ENCODE measurements at regions not wholly inside any gene's neighbourhood (a gene's known extent, or its start where the extent isn't known, plus 50 kb on each side); places are given as distances from the start of the nearest gene placed in this dataset.

- Mint-ChIP-seq H3K27ac (no peak overlapping the region), H3K27me3 (no peaks in the 10 kb centered on the region)
Observed at GRCh38 chr18:6600667-6601167, 128.8 kb upstream of the ARHGAP28 start.

GRCh38 chr18:6601241-6601640, 128.3 kb upstream of the ARHGAP28 start:
- Mint-ChIP-seq H3K4me3 (no peak overlapping the region), H3K36me3 (no peaks in the 10 kb centered on the region), H3K4me1 (no peaks in the 10 kb centered on the region), H3K27me3 (no peaks in the 10 kb centered on the region), H3K27ac (no peak overlapping the region), H3K9me3 (peaks cover 4% of the 10 kb centered on the region)
- no peak for DNase-seq
- CTCF ChIA-PET: no interaction called here

More at GRCh38 chr18:6600667-6601167, 128.8 kb upstream of the ARHGAP28 start:
- no peak overlapping the region for H3K4me3 Mint-ChIP-seq
- DNase-seq: no peak
- no peaks in the 10 kb centered on the region for H3K4me1 Mint-ChIP-seq
- no peaks in the 10 kb centered on the region for H3K36me3 Mint-ChIP-seq
- CTCF ChIA-PET: no interaction called here
- peaks cover 4% of the 10 kb centered on the region for H3K9me3 Mint-ChIP-seq

GRCh38 chr18:6602365-6602764, 127.2 kb upstream of the ARHGAP28 start:
- no peak for DNase-seq
- CTCF ChIA-PET: no interaction called here
- no peaks in the 10 kb centered on the region for H3K36me3 Mint-ChIP-seq
- no peak overlapping the region for H3K4me3 Mint-ChIP-seq
- no peak overlapping the region for H3K27ac Mint-ChIP-seq
- no peaks in the 10 kb centered on the region for H3K4me1 Mint-ChIP-seq
- H3K9me3 Mint-ChIP-seq: peaks cover 2% of the 10 kb centered on the region
- no peaks in the 10 kb centered on the region for H3K27me3 Mint-ChIP-seq

GRCh38 chr18:6604573-6604941, 125.0 kb upstream of the ARHGAP28 start:
- no peak overlapping the region for H3K27ac Mint-ChIP-seq
- DNase-seq: no peak
- peaks cover 6% of the 10 kb centered on the region for H3K9me3 Mint-ChIP-seq
- CTCF ChIA-PET: no interaction called here
- H3K27me3 Mint-ChIP-seq: no peaks in the 10 kb centered on the region
- no peaks in the 10 kb centered on the region for H3K4me1 Mint-ChIP-seq
- no peaks in the 10 kb centered on the region for H3K36me3 Mint-ChIP-seq
- no peak overlapping the region for H3K4me3 Mint-ChIP-seq

- Mint-ChIP-seq H3K27me3 (no peaks in the 10 kb centered on the region), H3K9me3 (peaks cover 6% of the 10 kb centered on the region), H3K36me3 (no peaks in the 10 kb centered on the region), H3K4me1 (no peaks in the 10 kb centered on the region), H3K4me3 (no peak overlapping the region), H3K27ac (no peak overlapping the region)
- DNase-seq: no peak
- CTCF ChIA-PET: no interaction called here
Observed at GRCh38 chr18:6605115-6605869, 124.2 kb upstream of the ARHGAP28 start.

- no peaks in the 10 kb centered on the region for H3K27me3 Mint-ChIP-seq
- H3K36me3 Mint-ChIP-seq: no peaks in the 10 kb centered on the region
- CTCF ChIA-PET: no interaction called here
- H3K4me1 Mint-ChIP-seq: no peaks in the 10 kb centered on the region
- no peak overlapping the region for H3K27ac Mint-ChIP-seq
- H3K4me3 Mint-ChIP-seq: no peak overlapping the region
- peaks cover 6% of the 10 kb centered on the region for H3K9me3 Mint-ChIP-seq
- no peak for DNase-seq
Observed at GRCh38 chr18:6606411-6607085, 123.0 kb upstream of the ARHGAP28 start.

- Mint-ChIP-seq H3K4me1 (no peaks in the 10 kb centered on the region), H3K27me3 (no peaks in the 10 kb centered on the region), H3K4me3 (no peak overlapping the region), H3K36me3 (no peaks in the 10 kb centered on the region), H3K9me3 (peaks cover 8% of the 10 kb centered on the region), H3K27ac (no peak overlapping the region)
- no peak for DNase-seq
- CTCF ChIA-PET: no interaction called here
Observed at GRCh38 chr18:6607343-6607742, 122.2 kb upstream of the ARHGAP28 start.

GRCh38 chr18:6609666-6610264, 119.8 kb upstream of the ARHGAP28 start:
- no peaks in the 10 kb centered on the region for H3K27me3 Mint-ChIP-seq
- H3K4me3 Mint-ChIP-seq: no peak overlapping the region
- no peak overlapping the region for H3K27ac Mint-ChIP-seq
- CTCF ChIA-PET: interaction anchor here (0.6 kb wide), 1 partner anchor 1577 kb away, joined by 3 read pairs; no protein-coding TSS in a partner anchor
- DNase-seq: no peak
- H3K36me3 Mint-ChIP-seq: no peaks in the 10 kb centered on the region
- H3K9me3 Mint-ChIP-seq: peaks cover 14% of the 10 kb centered on the region
- H3K4me1 Mint-ChIP-seq: no peaks in the 10 kb centered on the region

GRCh38 chr18:6610466-6610865, 119.0 kb upstream of the ARHGAP28 start:
- DNase-seq: no peak
- H3K4me1 Mint-ChIP-seq: no peaks in the 10 kb centered on the region
- H3K4me3 Mint-ChIP-seq: no peak overlapping the region
- peaks cover 14% of the 10 kb centered on the region for H3K9me3 Mint-ChIP-seq
- no peaks in the 10 kb centered on the region for H3K36me3 Mint-ChIP-seq
- no peaks in the 10 kb centered on the region for H3K27me3 Mint-ChIP-seq
- CTCF ChIA-PET: no interaction called here
- no peak overlapping the region for H3K27ac Mint-ChIP-seq

GRCh38 chr18:6613581-6613980, 115.9 kb upstream of the ARHGAP28 start:
- H3K4me3 Mint-ChIP-seq: no peak overlapping the region
- H3K9me3 Mint-ChIP-seq: peaks cover 17% of the 10 kb centered on the region
- H3K27ac Mint-ChIP-seq: no peak overlapping the region
- no peaks in the 10 kb centered on the region for H3K4me1 Mint-ChIP-seq
- no peaks in the 10 kb centered on the region for H3K27me3 Mint-ChIP-seq
- no peak for DNase-seq
- no peaks in the 10 kb centered on the region for H3K36me3 Mint-ChIP-seq
- CTCF ChIA-PET: no interaction called here

- no peak overlapping the region for H3K4me3 Mint-ChIP-seq
- H3K27ac Mint-ChIP-seq: no peak overlapping the region
- no peaks in the 10 kb centered on the region for H3K4me1 Mint-ChIP-seq
- H3K27me3 Mint-ChIP-seq: no peaks in the 10 kb centered on the region
- peaks cover 12% of the 10 kb centered on the region for H3K9me3 Mint-ChIP-seq
- CTCF ChIA-PET: no interaction called here
- DNase-seq: no peak
- no peaks in the 10 kb centered on the region for H3K36me3 Mint-ChIP-seq
Observed at GRCh38 chr18:6614952-6615351, 114.6 kb upstream of the ARHGAP28 start.

- H3K4me3 Mint-ChIP-seq: no peak overlapping the region
- H3K27ac Mint-ChIP-seq: no peak overlapping the region
- H3K36me3 Mint-ChIP-seq: no peaks in the 10 kb centered on the region
- no peaks in the 10 kb centered on the region for H3K4me1 Mint-ChIP-seq
- no peak for DNase-seq
- H3K27me3 Mint-ChIP-seq: no peaks in the 10 kb centered on the region
- CTCF ChIA-PET: no interaction called here
- peaks cover 10% of the 10 kb centered on the region for H3K9me3 Mint-ChIP-seq
Observed at GRCh38 chr18:6616981-6617380, 112.5 kb upstream of the ARHGAP28 start.

GRCh38 chr18:6621437-6621836, 108.1 kb upstream of the ARHGAP28 start:
- H3K27ac Mint-ChIP-seq: no peak overlapping the region
- no peak overlapping the region for H3K4me3 Mint-ChIP-seq
- H3K27me3 Mint-ChIP-seq: no peaks in the 10 kb centered on the region
- no peaks in the 10 kb centered on the region for H3K4me1 Mint-ChIP-seq
- no peak for DNase-seq
- H3K36me3 Mint-ChIP-seq: no peaks in the 10 kb centered on the region
- CTCF ChIA-PET: interaction anchor here (0.7 kb wide), 1 partner anchor 87 kb away, joined by 3 read pairs; no protein-coding TSS in a partner anchor
- peaks cover 1% of the 10 kb centered on the region for H3K9me3 Mint-ChIP-seq

- no peaks in the 10 kb centered on the region for H3K4me1 Mint-ChIP-seq
- DNase-seq: no peak
- CTCF ChIA-PET: no interaction called here
- H3K9me3 Mint-ChIP-seq: peaks cover 3% of the 10 kb centered on the region
- H3K27me3 Mint-ChIP-seq: no peaks in the 10 kb centered on the region
- no peak overlapping the region for H3K4me3 Mint-ChIP-seq
- no peak overlapping the region for H3K27ac Mint-ChIP-seq
- H3K36me3 Mint-ChIP-seq: no peaks in the 10 kb centered on the region
Observed at GRCh38 chr18:6623278-6623677, 106.2 kb upstream of the ARHGAP28 start.

GRCh38 chr18:6624271-6624660, 105.2 kb upstream of the ARHGAP28 start:
- no peaks in the 10 kb centered on the region for H3K36me3 Mint-ChIP-seq
- peaks cover 3% of the 10 kb centered on the region for H3K9me3 Mint-ChIP-seq
- DNase-seq: no peak
- H3K4me1 Mint-ChIP-seq: no peaks in the 10 kb centered on the region
- H3K4me3 Mint-ChIP-seq: no peak overlapping the region
- H3K27ac Mint-ChIP-seq: no peak overlapping the region
- H3K27me3 Mint-ChIP-seq: no peaks in the 10 kb centered on the region
- CTCF ChIA-PET: no interaction called here

All from activated naive CD4-positive, alpha-beta T cell treated with anti-CD3 and anti-CD28 coated beads, Interleukin-2, amount 10 ng/mL, durations not matched to agents 7 days and 5 days (primary cell).